ENCODE measurements at regions not wholly inside any gene's neighbourhood (a gene's known extent, or its start where the extent isn't known, plus 50 kb on each side); places are given as distances from the start of the nearest gene placed in this dataset.

GRCh38 chr5:63053019-63053638 lies 474.5 kb downstream of the LRRC70 start:
- no peak for TF ChIP-seq CEBPB (IDR thresholded peaks at IDR 0.05; ENCODE audit: low read depth, low read length)
- TF ChIP-seq TEAD4 (IDR thresholded peaks at IDR 0.05; ENCODE audit: low read depth, low read length): no peak
- no peak for TF ChIP-seq EGR1 (IDR thresholded peaks at IDR 0.05; ENCODE audit: borderline replicate concordance, low read depth, low read length)
- TF ChIP-seq CHD7 (IDR thresholded peaks at IDR 0.05; ENCODE audit: insufficient replicate concordance, low read length): no peak
- no peak for TF ChIP-seq CTCF (IDR thresholded peaks at IDR 0.05; ENCODE audit: control extremely low read depth in 1 of 3, insufficient read depth in 1 of 3, low read depth in 1 of 3, low read length in 3 of 3)
- no peak for TF ChIP-seq TAF1 (IDR thresholded peaks at IDR 0.05; ENCODE audit: low read depth, low read length)
- no peak for TF ChIP-seq SP4 (IDR thresholded peaks at IDR 0.05; ENCODE audit: low read length)
- no peak for TF ChIP-seq SIN3A (conservative IDR thresholded peaks at IDR 0.05 in 1 of 2, IDR thresholded peaks at IDR 0.05 in 1 of 2; ENCODE audit: low read depth in 1 of 2, low read length in 2 of 2)
- TF ChIP-seq KDM5A (IDR thresholded peaks at IDR 0.05; ENCODE audit: low read length): no peak
- TF ChIP-seq EZH2 (IDR thresholded peaks at IDR 0.05; ENCODE audit: low read depth, low read length, severe bottlenecking): no peak

Measured in H1 (cell line).